Activated T-cell treated with anti-CD3 and anti-CD28 coated beads, Interleukin-2, amount 50 U/mL, for 48 hours (primary cell): ENCODE measurements at regions not wholly inside any gene's neighbourhood (a gene's known extent, or its start where the extent isn't known, plus 50 kb on each side); places are given as distances from the start of the nearest gene placed in this dataset.

Source experiments
- DNase-seq, 2 experiments: peaks; one replicate each; pipeline ENCODE4 v3.0.0-alpha.2; 2020

GRCh38 chrX:134716620-134717012, 58.3 kb upstream of the PLAC1 start:
- DNase-seq: no peak

DNA sequence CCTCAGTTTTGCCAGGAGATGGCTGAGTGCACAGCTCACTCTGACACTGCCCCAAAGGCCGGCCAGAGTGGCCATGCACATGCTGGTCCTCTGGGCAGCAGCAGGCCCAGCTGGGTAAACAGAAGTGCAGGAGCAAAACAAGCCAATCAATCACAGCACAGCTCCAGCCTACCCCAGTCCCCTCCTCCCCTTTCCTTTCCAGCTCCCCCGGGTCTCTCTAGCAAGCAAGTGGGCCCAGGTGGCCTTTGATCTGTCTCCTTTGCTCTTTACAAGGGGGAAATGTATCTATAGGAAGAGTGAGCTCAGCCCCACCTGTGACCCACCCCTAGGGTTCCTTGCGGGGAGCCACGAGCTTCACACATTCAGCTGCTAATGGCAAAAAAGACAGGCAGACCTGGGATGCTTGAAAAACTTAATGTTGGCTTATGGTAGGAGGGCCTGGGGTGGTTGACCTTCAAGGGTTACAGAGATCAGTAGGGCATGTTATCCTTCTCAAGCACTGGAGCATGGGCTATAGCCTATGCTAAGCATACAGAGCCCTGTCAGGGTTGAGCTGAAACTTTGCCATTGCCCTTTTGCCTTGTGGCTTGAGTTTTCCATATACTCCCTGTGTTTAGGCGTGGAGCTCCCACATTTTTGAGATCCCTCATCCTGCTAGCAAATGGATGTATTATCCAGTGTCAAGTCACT, 57.8 kb upstream of the PLAC1 start:
- DNase-seq: no peak

DNA sequence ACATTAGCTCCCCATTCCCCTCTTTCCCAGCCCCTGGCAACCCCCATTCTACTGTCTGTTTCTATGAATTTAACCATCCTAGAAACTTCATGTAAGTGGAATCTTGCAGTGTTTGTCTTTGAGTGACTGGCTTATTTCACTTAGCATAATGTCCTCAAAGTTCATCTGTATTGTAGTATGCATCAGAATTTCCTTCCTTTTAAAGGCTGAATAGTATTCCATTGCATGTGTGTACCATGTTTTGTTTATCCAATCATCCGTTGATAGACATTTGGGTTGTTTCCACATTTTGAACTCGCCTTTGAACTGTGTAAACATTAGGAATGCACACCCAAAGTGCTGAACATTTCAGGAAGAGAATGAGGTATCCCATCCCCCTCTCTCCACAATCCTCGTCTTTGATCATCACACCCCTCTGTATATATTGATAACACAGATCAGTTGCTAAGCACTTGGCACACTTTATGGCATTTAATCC, 56.4 kb upstream of the PLAC1 start:
- no peak for DNase-seq

GRCh38 chrX:134713618-134714107, 55.4 kb upstream of the PLAC1 start:
- no peak for DNase-seq

DNA sequence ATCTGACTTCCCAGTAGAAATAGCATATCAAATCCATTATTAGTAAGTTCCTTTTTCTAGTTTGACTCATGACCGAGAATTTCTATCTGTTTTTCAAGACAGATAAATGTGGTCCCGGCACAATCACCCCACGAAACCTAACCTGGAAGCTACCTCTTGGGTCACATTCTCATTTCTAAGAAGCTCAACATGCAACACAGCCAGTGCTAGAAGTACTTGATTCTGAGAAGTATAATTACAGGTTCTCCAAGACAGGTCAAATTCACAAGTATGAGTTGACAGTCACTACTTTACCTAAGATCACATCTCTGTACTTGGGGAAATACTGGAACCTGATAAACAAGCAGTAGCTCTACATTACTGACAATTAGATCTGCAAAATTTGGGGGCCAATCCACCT, 54.0 kb upstream of the PLAC1 start:
- no peak for DNase-seq

GRCh38 chrX:134711135-134711921, 53.1 kb upstream of the PLAC1 start:
- DNase-seq: no peak
